ENCODE measurements at regions not wholly inside any gene's neighbourhood (a gene's known extent, or its start where the extent isn't known, plus 50 kb on each side); places are given as distances from the start of the nearest gene placed in this dataset.

DNA sequence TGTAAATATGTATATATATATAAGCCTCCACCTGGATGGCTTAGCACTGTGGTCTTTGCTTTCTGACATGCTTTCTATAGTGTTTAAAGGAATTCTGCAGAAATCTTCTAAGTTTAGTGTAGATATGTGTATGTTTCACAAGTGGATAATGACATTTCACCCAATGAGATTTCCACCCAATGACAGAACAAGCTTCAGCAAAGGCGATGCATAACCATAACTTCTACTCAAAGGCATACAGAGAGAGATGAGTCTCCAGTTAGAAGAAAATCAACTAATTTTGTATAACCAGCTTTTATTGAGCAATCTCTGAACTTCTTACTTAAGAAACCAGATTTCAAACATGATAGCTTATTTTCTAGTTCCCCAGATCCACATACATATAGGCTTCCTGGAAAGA lies 134.0 kb downstream of the DYRK2 start:
- intact Hi-C loops (cut with micrococcal nuclease; ENCODE audit: unreplicated experiment): no loop called here
- no peak for ATAC-seq

DNA sequence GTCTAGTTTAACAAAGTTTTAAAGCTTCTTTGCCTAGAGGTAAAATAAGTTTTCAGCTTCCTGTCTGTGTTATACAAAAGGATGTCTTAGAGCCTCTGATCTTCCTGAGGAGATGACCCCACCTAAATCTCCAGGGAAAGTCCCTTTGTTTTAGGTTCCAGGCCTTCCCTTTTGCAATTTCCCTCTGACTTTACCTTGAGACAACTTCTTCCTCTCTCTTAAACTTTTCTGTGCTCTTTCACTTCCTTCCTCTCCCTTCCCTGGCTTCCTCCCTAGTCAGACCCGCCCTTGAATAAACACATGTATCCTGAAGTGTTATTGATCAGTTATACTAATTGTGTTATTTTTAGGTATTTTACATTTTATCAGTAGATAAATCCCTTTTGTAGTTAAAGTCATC lies 134.8 kb downstream of the DYRK2 start:
- Histone ChIP-seq H3K4me1 (ENCODE audit: control insufficient read depth, insufficient read depth, low read length) (no peaks in the 10 kb centered on the region), H3K9me3 (ENCODE audit: control insufficient read depth, insufficient read depth, low read depth, low read length) (no peaks in the 10 kb centered on the region), H3K27ac (ENCODE audit: low read length) (no peak overlapping the region), H3K27me3 (ENCODE audit: control insufficient read depth, insufficient read depth, low read length) (no peaks in the 10 kb centered on the region), H3K36me3 (ENCODE audit: control insufficient read depth, insufficient read depth, low read length) (no peaks in the 10 kb centered on the region), H3K4me3 (ENCODE audit: low read depth in 2 of 2, low read length in 2 of 2) (no peak overlapping the region)
- intact Hi-C loops (cut with micrococcal nuclease; ENCODE audit: unreplicated experiment) (no loop called here), in situ Hi-C loops (cut with HindIII; ENCODE audit: low pct_unique_long_range_greater_than_20kb, low sequenced_read_pairs) (no loop called here)
- ATAC-seq (no peak), DNase-seq (ENCODE audit: low read depth, low spot score) (no peak)
- CTCF ChIA-PET: no interaction called here
- no peak for TF ChIP-seq POLR2AphosphoS5 (IDR thresholded peaks at IDR 0.05; ENCODE audit: low read depth, low read length)
- TF ChIP-seq TCF7L2 (IDR thresholded peaks at IDR 0.05; ENCODE audit: low read depth, low read length): no peak
- TF ChIP-seq SIN3A (IDR thresholded peaks at IDR 0.05; ENCODE audit: borderline replicate concordance, insufficient read depth, low read depth, low read length): no peak
- TF ChIP-seq, protein P1, sequence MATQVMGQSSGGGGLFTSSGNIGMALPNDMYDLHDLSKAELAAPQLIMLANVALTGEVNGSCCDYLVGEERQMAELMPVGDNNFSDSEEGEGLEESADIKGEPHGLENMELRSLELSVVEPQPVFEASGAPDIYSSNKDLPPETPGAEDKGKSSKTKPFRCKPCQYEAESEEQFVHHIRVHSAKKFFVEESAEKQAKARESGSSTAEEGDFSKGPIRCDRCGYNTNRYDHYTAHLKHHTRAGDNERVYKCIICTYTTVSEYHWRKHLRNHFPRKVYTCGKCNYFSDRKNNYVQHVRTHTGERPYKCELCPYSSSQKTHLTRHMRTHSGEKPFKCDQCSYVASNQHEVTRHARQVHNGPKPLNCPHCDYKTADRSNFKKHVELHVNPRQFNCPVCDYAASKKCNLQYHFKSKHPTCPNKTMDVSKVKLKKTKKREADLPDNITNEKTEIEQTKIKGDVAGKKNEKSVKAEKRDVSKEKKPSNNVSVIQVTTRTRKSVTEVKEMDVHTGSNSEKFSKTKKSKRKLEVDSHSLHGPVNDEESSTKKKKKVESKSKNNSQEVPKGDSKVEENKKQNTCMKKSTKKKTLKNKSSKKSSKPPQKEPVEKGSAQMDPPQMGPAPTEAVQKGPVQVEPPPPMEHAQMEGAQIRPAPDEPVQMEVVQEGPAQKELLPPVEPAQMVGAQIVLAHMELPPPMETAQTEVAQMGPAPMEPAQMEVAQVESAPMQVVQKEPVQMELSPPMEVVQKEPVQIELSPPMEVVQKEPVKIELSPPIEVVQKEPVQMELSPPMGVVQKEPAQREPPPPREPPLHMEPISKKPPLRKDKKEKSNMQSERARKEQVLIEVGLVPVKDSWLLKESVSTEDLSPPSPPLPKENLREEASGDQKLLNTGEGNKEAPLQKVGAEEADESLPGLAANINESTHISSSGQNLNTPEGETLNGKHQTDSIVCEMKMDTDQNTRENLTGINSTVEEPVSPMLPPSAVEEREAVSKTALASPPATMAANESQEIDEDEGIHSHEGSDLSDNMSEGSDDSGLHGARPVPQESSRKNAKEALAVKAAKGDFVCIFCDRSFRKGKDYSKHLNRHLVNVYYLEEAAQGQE (IDR thresholded peaks at IDR 0.05; ENCODE audit: insufficient read depth in 1 of 2, low read depth in 2 of 2, low read length in 1 of 2): no peak
- TF ChIP-seq, protein P2, sequence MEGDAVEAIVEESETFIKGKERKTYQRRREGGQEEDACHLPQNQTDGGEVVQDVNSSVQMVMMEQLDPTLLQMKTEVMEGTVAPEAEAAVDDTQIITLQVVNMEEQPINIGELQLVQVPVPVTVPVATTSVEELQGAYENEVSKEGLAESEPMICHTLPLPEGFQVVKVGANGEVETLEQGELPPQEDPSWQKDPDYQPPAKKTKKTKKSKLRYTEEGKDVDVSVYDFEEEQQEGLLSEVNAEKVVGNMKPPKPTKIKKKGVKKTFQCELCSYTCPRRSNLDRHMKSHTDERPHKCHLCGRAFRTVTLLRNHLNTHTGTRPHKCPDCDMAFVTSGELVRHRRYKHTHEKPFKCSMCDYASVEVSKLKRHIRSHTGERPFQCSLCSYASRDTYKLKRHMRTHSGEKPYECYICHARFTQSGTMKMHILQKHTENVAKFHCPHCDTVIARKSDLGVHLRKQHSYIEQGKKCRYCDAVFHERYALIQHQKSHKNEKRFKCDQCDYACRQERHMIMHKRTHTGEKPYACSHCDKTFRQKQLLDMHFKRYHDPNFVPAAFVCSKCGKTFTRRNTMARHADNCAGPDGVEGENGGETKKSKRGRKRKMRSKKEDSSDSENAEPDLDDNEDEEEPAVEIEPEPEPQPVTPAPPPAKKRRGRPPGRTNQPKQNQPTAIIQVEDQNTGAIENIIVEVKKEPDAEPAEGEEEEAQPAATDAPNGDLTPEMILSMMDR (IDR thresholded peaks at IDR 0.05): no peak
- POLR2A ChIA-PET: no interaction called here
- BruUV-seq (replicated peaks): no TSS peak

More for the DNA sequence above, 134.0 kb downstream of the DYRK2 start:
- BruUV-seq (replicated peaks): no TSS peak
- no peaks in the 10 kb centered on the region for H3K27me3 ChIP-seq (ENCODE audit: control insufficient read depth, insufficient read depth, low read length)
- no peaks in the 10 kb centered on the region for H3K9me3 ChIP-seq (ENCODE audit: control insufficient read depth, insufficient read depth, low read depth, low read length)
- ChIA-PET CTCF (no interaction called here), POLR2A (no interaction called here)
- H3K36me3 ChIP-seq (ENCODE audit: control insufficient read depth, insufficient read depth, low read length): no peaks in the 10 kb centered on the region
- DNase-seq (ENCODE audit: low read depth, low spot score): no peak
- TF ChIP-seq, protein P2 (IDR thresholded peaks at IDR 0.05): no peak
- no peak for TF ChIP-seq POLR2AphosphoS5 (IDR thresholded peaks at IDR 0.05; ENCODE audit: low read depth, low read length)
- TF ChIP-seq TCF7L2 (IDR thresholded peaks at IDR 0.05; ENCODE audit: low read depth, low read length): no peak
- TF ChIP-seq, protein P1 (IDR thresholded peaks at IDR 0.05; ENCODE audit: insufficient read depth in 1 of 2, low read depth in 2 of 2, low read length in 1 of 2): no peak
- no peak for TF ChIP-seq SIN3A (IDR thresholded peaks at IDR 0.05; ENCODE audit: borderline replicate concordance, insufficient read depth, low read depth, low read length)
- no peak overlapping the region for H3K4me3 ChIP-seq (ENCODE audit: low read depth in 2 of 2, low read length in 2 of 2)
- no peaks in the 10 kb centered on the region for H3K4me1 ChIP-seq (ENCODE audit: control insufficient read depth, insufficient read depth, low read length)
- in situ Hi-C loops (cut with HindIII; ENCODE audit: low pct_unique_long_range_greater_than_20kb, low sequenced_read_pairs): no loop called here
- no peak overlapping the region for H3K27ac ChIP-seq (ENCODE audit: low read length)
